Trophoblast cell (in vitro differentiated cells and primary cell): ENCODE measurements at regions not wholly inside any gene's neighbourhood (a gene's known extent, or its start where the extent isn't known, plus 50 kb on each side); places are given as distances from the start of the nearest gene placed in this dataset.

Source experiments
- DNase-seq, 2 donors: peaks; one replicate each; pipeline ENCODE4 v3.0.0-alpha.2; 2016
- H2AFZ ChIP-seq: 2 replicates; pipeline ENCODE4 v1.6.1; 2013; ENCODE audit warnings: low read length, moderate library complexity, mild to moderate bottlenecking; ENCODE audit not compliant: insufficient read depth, poor library complexity
- H2AK5ac ChIP-seq: 2 replicates; pipeline ENCODE4 v1.6.1; 2013; ENCODE audit warnings: mild to moderate bottlenecking, low read length
- H2BK120ac ChIP-seq: 2 replicates; pipeline ENCODE4 v1.6.1; 2013; ENCODE audit warnings: low read length, mild to moderate bottlenecking, moderate library complexity; ENCODE audit not compliant: insufficient read depth, poor library complexity
- H2BK12ac ChIP-seq: 2 replicates; pipeline ENCODE4 v1.6.1; 2013; ENCODE audit warnings: mild to moderate bottlenecking, low read length, moderate library complexity
- H2BK5ac ChIP-seq: 2 replicates; pipeline ENCODE4 v1.6.1; 2013; ENCODE audit warnings: low read length, low read depth, moderate library complexity, mild to moderate bottlenecking; ENCODE audit not compliant: poor library complexity
- H3K14ac ChIP-seq: 2 replicates; pipeline ENCODE4 v1.6.1; 2013; ENCODE audit warnings: mild to moderate bottlenecking, low read length
- H3K18ac ChIP-seq: 2 replicates; pipeline ENCODE4 v1.6.1; 2013; ENCODE audit warnings: mild to moderate bottlenecking, low read length
- H3K23ac ChIP-seq: 2 replicates; pipeline ENCODE4 v1.6.1; 2013; ENCODE audit warnings: low read length
- H3K27ac ChIP-seq: 2 replicates; pipeline ENCODE4 v1.5.1; 2013; ENCODE audit warnings: low read depth, mild to moderate bottlenecking, inconsistent platforms, low read length, moderate library complexity
- H3K27me3 ChIP-seq: 2 replicates; pipeline ENCODE4 v1.6.1; 2013; ENCODE audit warnings: inconsistent platforms, mild to moderate bottlenecking, low read length, moderate library complexity; ENCODE audit not compliant: insufficient read depth
- H3K36me3 ChIP-seq, 2 experiments: 1 replicate in 1 of 2; 2 replicates in 1 of 2; pipeline ENCODE4 v1.6.1; 2013; ENCODE audit warnings: low read length in 2 of 2, mild to moderate bottlenecking in 2 of 2, moderate library complexity in 1 of 2; ENCODE audit not compliant: insufficient read depth in 2 of 2, control insufficient read depth in 1 of 2
- H3K4ac ChIP-seq: 2 replicates; pipeline ENCODE4 v1.6.1; 2013; ENCODE audit warnings: low read depth, mild to moderate bottlenecking, low read length, moderate library complexity
- H3K4me1 ChIP-seq, 2 experiments: 1 replicate in 1 of 2; 2 replicates in 1 of 2; pipeline ENCODE4 v1.6.1; 2013; ENCODE audit warnings: low read length in 2 of 2, mild to moderate bottlenecking in 2 of 2, moderate library complexity in 1 of 2; ENCODE audit not compliant: insufficient read depth in 2 of 2, control insufficient read depth in 1 of 2
- H3K4me2 ChIP-seq: 2 replicates; pipeline ENCODE4 v1.6.1; 2013; ENCODE audit warnings: inconsistent platforms, mild to moderate bottlenecking, low read length, moderate library complexity
- H3K4me3 ChIP-seq: 2 replicates; pipeline ENCODE4 v1.5.1; 2013; ENCODE audit warnings: mild to moderate bottlenecking, low read depth, low read length, inconsistent platforms
- H3K79me1 ChIP-seq: one replicate; pipeline ENCODE4 v1.6.1; 2013; ENCODE audit warnings: low read length
- H3K79me2 ChIP-seq: 2 replicates; pipeline ENCODE4 v1.6.1; 2013; ENCODE audit warnings: low read length, mild to moderate bottlenecking; ENCODE audit not compliant: control insufficient read depth, insufficient read depth, poor library complexity
- H3K9ac ChIP-seq: 2 replicates; pipeline ENCODE4 v1.6.1; 2013; ENCODE audit warnings: mild to moderate bottlenecking, low read length
- H3K9me3 ChIP-seq: 2 replicates; pipeline ENCODE4 v1.6.1; 2013; ENCODE audit warnings: low read depth, mild to moderate bottlenecking, control low read depth, inconsistent platforms, low read length; ENCODE audit not compliant: insufficient read depth
- H4K12ac ChIP-seq: 2 replicates; pipeline ENCODE4 v1.6.1; 2013; ENCODE audit warnings: low read depth, mild to moderate bottlenecking, low read length, moderate library complexity
- H4K8ac ChIP-seq: 2 replicates; pipeline ENCODE4 v1.6.1; 2013; ENCODE audit warnings: low read depth, mild to moderate bottlenecking, low read length, moderate library complexity
- H4K91ac ChIP-seq: one replicate; pipeline ENCODE4 v1.6.1; 2013; ENCODE audit warnings: low read depth, mild to moderate bottlenecking, low read length, moderate library complexity
- whole genome bisulfite sequencing: extraction: QIAGEN DNeasy Blood & Tissue Kit; methylation state at CpG from one replicate; pipeline ENCODE4 v1.1.7; 2013; ENCODE audit warnings: missing lambda C conversion rate; ENCODE audit not compliant: insufficient read length, insufficient coverage; ENCODE audit errors: extremely low coverage; 5-methylcytosine and 5-hydroxymethylcytosine counted together

- Histone ChIP-seq H2AFZ (no peak overlapping the region), H4K91ac (no peak overlapping the region), H2AK5ac (no peak overlapping the region), H3K79me1 (no peaks in the 10 kb centered on the region), H2BK5ac (no peak overlapping the region), H3K27me3 (no peaks in the 10 kb centered on the region), H2BK12ac (no peak overlapping the region), H4K8ac (no peak overlapping the region), H3K23ac (no peak overlapping the region), H3K9me3 (no peaks in the 10 kb centered on the region), H3K36me3 (no peaks in the 10 kb centered on the region), H3K18ac (no peak overlapping the region), H3K79me2 (no peaks in the 10 kb centered on the region), H3K4me1 (no peaks in the 10 kb centered on the region), H3K27ac (no peak overlapping the region), H3K14ac (no peak overlapping the region), H3K4me2 (no peak overlapping the region), H3K4me3 (no peak overlapping the region), H3K9ac (no peak overlapping the region), H2BK120ac (no peak overlapping the region), H3K4ac (no peak overlapping the region), H4K12ac (no peak overlapping the region)
- DNase-seq, result no peak
- WGBS, result no CpG with 5 or more reads among the region's 9 CpGs
Measured at GRCh38 chr6:140414966-140415620, 1040.6 kb upstream of the CITED2 start.

- no peak overlapping the region for H4K91ac ChIP-seq
- H3K23ac ChIP-seq, result no peak overlapping the region
- no peaks in the 10 kb centered on the region for H3K79me1 ChIP-seq
- H2AK5ac ChIP-seq, result no peak overlapping the region
- no peak overlapping the region for H4K8ac ChIP-seq
- H2BK120ac ChIP-seq, result no peak overlapping the region
- H3K27ac ChIP-seq, result no peak overlapping the region
- no peak overlapping the region for H3K4ac ChIP-seq
- H3K9ac ChIP-seq, result no peak overlapping the region
- no peaks in the 10 kb centered on the region for H3K9me3 ChIP-seq
- no peak overlapping the region for H3K4me2 ChIP-seq
- DNase-seq, result no peak
- H3K27me3 ChIP-seq, result no peaks in the 10 kb centered on the region
- no peak overlapping the region for H2BK5ac ChIP-seq
- H2AFZ ChIP-seq, result no peak overlapping the region
- no peaks in the 10 kb centered on the region for H3K79me2 ChIP-seq
- H2BK12ac ChIP-seq, result no peak overlapping the region
- no peak overlapping the region for H4K12ac ChIP-seq
- no peaks in the 10 kb centered on the region for H3K36me3 ChIP-seq
- no peak overlapping the region for H3K18ac ChIP-seq
- H3K4me3 ChIP-seq, result no peak overlapping the region
- no peaks in the 10 kb centered on the region for H3K4me1 ChIP-seq
- H3K14ac ChIP-seq, result no peak overlapping the region
Measured at GRCh38 chr6:140403020-140403419, 1028.6 kb upstream of the CITED2 start.

- no peak overlapping the region for H2AK5ac ChIP-seq
- no peak overlapping the region for H3K18ac ChIP-seq
- H3K23ac ChIP-seq, result no peak overlapping the region
- H3K4ac ChIP-seq, result no peak overlapping the region
- H3K14ac ChIP-seq, result no peak overlapping the region
- no peaks in the 10 kb centered on the region for H3K4me1 ChIP-seq
- no peaks in the 10 kb centered on the region for H3K79me1 ChIP-seq
- H4K8ac ChIP-seq, result no peak overlapping the region
- no peak overlapping the region for H3K27ac ChIP-seq
- no peak overlapping the region for H3K9ac ChIP-seq
- peak in 1 of 2 donors; percentile 70 for DNase-seq
- H3K9me3 ChIP-seq, result no peaks in the 10 kb centered on the region
- H4K91ac ChIP-seq, result no peak overlapping the region
- no peak overlapping the region for H2BK5ac ChIP-seq
- no peaks in the 10 kb centered on the region for H3K36me3 ChIP-seq
- no peak overlapping the region for H3K4me2 ChIP-seq
- no peak overlapping the region for H2AFZ ChIP-seq
- H4K12ac ChIP-seq, result no peak overlapping the region
- H2BK12ac ChIP-seq, result no peak overlapping the region
- no peaks in the 10 kb centered on the region for H3K27me3 ChIP-seq
- H3K79me2 ChIP-seq, result no peaks in the 10 kb centered on the region
- no peak overlapping the region for H3K4me3 ChIP-seq
- no CpG with 5 or more reads among the region's 1 CpG for WGBS
- peak overlapping the region; percentile 22 for H2BK120ac ChIP-seq
Measured at GRCh38 chr6:140401761-140402160, 1027.3 kb upstream of the CITED2 start.

- Histone ChIP-seq H3K27ac (no peak overlapping the region), H2BK5ac (no peak overlapping the region), H2AFZ (no peak overlapping the region), H2BK12ac (no peak overlapping the region), H4K91ac (no peak overlapping the region), H3K79me1 (no peaks in the 10 kb centered on the region), H2AK5ac (no peak overlapping the region), H3K14ac (no peak overlapping the region), H3K9me3 (no peaks in the 10 kb centered on the region), H3K23ac (no peak overlapping the region), H3K18ac (no peak overlapping the region), H2BK120ac (no peak overlapping the region), H3K4me1 (no peaks in the 10 kb centered on the region), H3K9ac (no peak overlapping the region), H3K4me2 (no peak overlapping the region), H3K79me2 (no peaks in the 10 kb centered on the region), H3K27me3 (no peaks in the 10 kb centered on the region), H4K8ac (no peak overlapping the region), H3K4me3 (no peak overlapping the region), H3K36me3 (no peaks in the 10 kb centered on the region), H4K12ac (no peak overlapping the region), H3K4ac (no peak overlapping the region)
- DNase-seq, result no peak
Measured at GRCh38 chr6:140398076-140398475, 1023.6 kb upstream of the CITED2 start.
